GM21619 (cell line): ENCODE measurements at regions not wholly inside any gene's neighbourhood (a gene's known extent, or its start where the extent isn't known, plus 50 kb on each side); places are given as distances from the start of the nearest gene placed in this dataset.

Experiments used
- ATAC-seq: cut with Tn5 transposase; IDR thresholded peaks from one replicate; pipeline ENCODE4 v1.9.1; 2021; ENCODE audit not compliant: unreplicated experiment

GRCh38 chr6:14031516-14031915 is 86.1 kb upstream of the CD83 start:
- no peak for ATAC-seq

DNA sequence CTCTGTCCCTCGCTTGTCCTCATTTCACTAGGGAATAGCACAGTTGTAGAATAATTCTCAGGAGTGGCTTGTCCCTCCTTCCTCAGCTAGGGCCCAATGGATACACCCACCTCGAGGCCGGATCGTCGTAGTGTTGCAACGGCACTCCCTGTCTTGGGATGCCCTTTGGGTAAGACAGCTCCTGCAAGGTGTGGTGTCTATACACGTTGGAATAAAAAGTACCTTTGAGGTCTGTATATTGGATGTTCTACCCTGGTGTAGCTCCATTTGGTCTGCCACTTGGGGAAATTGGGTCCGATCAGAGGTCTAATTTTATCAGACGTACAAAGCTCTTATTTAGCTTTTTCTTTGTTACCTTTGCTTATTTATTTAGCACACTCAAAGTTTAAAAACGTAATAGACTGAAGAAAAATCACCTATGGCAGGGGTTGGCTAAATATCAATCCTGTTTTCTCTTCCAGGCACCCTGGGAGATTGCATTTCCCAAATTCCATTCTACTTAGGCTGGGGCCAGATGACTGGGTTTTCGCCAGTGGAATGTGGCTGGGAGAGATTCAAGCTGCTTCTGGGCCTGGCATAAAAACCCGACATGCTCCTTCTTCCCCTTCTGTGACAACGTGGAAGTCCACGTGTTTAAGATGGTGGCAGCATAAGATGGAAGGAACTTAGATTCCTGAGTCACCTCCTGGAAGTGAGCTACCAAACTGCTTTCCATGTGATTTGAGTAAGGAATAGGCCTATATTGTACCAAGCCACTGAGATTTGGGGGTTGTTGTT is 82.3 kb upstream of the CD83 start:
- no peak for ATAC-seq

- ATAC-seq, result no peak
Measured at GRCh38 chr6:14035874-14036273, 81.7 kb upstream of the CD83 start.

GRCh38 chr6:14036911-14037310 is 80.7 kb upstream of the CD83 start:
- ATAC-seq, result no peak

DNA sequence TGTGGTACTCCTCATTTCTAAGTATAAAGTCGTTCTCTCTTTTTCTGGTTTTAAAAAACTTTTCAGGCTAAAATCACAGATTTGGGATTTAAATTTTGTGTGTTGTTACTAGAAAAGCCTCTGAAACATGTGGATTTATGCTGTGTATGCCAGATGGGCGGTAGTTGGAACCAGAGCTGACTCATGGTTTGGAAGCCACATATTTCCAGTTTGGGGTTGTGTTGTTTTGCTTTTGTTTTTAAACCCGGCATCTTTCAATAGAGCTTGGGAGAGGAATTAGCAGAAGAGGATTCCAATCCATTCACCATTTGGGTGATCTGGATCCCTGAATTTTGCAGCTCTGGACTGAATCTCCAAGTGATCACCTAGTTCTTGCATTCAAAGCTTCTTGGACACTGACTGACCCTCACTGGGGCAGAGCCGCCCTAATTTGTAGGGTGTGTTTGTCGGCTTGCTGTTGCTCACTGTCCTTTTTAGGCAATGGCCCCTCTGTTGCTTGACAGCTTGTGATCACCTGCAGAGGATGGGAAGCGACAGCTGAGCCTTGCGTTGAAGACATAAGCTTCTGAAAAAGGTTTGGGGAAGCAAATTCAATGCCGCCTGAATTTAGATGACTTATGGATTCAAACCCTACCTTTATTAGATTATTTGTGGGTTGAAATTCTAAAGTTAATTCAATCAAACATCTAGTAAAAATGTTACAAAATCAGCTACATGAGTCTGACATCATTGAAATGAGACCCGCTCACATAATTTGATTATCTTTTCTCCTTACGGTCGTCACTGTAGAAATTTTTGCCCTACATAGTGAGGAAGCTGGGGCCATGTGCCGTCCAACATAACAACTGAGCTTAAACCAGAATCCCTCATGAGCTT is 79.9 kb upstream of the CD83 start:
- ATAC-seq, result no peak

DNA sequence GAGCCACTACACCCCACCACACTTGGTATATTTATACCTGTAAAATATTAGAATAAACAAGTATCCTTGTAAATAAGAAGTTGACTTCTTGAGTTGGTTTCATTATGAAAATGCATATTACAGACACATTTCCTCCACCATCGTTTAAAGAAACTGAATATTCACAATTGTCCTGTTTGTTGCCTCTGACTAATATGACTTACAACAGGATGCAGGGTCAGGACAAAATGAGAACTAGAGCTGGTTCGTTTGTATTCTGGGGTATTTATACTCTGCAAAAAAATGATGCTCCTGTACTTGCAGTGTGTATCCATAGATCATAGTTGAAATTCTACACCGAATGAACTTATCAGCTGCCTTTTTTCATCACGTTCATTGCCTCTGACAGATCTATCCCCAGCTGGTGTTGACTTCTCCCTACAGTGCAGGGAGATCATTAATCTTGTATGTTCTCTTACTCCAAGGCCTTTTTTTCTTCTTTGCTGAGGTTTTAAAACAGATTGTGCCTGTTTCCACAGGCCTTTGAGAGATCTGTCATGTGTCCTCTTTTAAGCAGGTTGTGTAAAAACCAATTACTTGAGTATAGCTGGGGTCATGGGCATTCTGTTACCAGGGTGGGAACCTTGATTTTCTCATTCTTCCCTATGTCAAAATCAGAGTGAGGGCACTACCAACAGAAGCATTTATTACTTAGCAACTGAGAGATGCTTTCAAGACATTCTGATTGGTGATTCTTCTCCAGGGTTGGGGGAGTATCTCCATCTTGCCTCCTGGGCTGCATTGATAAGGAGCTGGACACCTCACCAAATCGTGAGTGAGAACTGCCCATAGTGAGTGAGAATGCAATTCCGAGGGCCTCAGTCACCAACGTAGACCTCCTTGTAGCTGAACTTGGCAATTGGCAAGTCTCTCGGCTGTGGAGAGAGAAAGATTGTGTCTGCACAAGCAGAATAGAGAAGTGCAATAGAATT is 78.8 kb upstream of the CD83 start:
- ATAC-seq, result no peak

DNA sequence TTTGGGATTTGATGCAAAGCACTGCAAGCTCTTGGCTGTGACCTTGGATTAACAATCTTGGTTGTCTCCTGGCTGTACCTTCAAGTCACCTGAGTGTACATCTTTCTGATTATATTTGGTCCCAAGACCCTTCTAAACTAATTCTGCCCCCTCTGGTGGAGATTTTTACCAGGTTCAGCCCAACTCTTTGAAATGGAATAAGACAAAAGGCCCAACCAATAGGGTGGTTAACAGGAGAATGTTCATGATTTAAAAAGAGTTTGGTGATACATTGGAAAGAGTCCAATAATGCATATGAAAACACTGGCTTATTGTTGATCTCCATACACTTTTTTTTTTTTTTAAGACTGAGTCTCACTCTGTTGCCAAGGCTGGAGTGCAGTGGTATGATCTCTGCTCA is 77.5 kb upstream of the CD83 start:
- ATAC-seq, result no peak

- peak; percentile 57 for ATAC-seq
Measured at GRCh38 chr6:14046476-14047068, 71.0 kb upstream of the CD83 start.

DNA sequence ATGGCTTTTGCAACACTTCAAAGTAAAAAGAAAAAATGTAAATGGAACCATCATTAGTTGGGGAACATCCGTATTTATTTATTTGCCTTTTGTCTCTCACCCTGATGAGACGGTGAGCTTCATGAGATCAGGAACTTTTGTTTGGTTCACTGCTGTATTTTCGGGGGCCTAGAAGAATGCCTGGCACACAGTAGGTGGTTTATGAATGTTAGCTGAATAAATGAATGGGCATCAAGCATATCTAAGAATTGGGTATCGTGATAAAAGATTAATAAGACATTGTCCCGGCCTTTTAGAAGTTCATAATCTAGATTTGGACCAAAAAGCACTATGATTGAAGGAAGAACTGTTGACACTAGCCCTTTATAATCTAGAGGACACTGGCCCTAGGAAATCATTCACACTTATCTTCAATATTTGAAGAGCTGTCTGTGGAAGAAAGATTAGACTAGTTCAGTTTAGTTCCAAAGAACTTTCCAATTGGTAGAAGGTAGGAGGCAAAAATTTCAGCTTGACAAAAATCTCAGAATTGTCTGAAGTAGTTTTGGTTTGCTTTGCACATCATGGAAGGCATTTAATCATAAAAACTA is 70.3 kb upstream of the CD83 start:
- no peak for ATAC-seq

DNA sequence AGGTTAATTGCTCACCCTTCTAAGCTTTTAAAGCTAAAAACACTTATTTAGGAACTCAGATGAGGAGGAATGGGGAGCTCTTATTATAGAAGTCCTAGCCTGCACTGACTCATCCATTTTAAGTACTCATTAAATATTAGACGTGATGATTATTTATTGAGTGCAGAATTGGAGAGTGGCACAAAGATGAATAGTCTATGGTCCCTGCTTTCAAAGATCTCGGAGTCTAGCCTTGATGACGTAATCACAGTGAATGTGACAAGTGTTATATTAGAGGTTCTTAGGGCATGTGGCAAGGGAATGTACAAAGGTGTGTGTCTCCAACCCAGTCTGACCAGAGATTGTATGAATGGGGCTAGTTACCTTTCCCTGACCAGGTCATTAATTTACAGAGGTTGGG is 68.7 kb upstream of the CD83 start:
- ATAC-seq, result no peak

DNA sequence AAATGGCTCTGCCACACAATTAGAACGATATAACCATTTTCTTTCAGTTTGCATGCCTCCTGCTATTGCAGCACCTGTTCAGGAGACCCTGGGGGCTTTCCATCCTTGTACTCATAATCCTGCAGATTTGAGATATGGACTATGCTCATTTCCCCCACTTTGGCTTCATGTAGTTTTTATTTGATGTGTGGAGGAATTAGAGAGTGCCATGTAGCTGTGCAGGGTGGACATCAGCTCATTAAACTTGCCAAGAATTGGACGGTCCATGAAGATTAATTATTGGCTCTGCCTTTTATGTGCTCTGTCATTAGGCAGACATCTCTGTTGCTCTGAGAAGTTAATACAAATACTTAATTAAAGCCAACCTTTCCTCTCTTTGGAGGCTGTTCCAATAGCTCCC is 66.2 kb upstream of the CD83 start:
- ATAC-seq, result no peak

DNA sequence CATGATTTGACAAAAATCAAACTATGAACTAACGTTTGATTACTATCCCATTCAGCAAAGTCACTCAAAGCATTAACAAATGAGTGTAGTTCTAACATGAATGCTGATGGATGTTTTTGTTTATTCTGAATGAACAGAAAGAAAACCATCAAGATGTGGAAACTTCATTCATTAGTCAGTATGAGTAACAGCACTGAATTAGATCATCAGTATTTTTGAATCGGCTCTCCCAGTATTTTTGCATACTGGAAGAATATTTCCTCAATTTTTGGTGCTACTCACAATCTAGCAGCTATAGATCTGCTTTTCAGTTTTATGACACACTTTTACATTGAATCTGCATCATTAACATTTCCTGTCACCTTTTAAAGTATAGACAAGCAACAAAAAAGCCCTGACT is 63.8 kb upstream of the CD83 start:
- ATAC-seq, result no peak

GRCh38 chr6:14055541-14055940 is 62.0 kb upstream of the CD83 start:
- no peak for ATAC-seq

- no peak for ATAC-seq
Measured at GRCh38 chr6:14058029-14058695, 59.4 kb upstream of the CD83 start.

GRCh38 chr6:14058735-14059134 is 58.8 kb upstream of the CD83 start:
- ATAC-seq, result no peak

- no peak for ATAC-seq
Measured at GRCh38 chr6:14059791-14060436, 57.7 kb upstream of the CD83 start.

GRCh38 chr6:14060971-14061370 is 56.6 kb upstream of the CD83 start:
- no peak for ATAC-seq

DNA sequence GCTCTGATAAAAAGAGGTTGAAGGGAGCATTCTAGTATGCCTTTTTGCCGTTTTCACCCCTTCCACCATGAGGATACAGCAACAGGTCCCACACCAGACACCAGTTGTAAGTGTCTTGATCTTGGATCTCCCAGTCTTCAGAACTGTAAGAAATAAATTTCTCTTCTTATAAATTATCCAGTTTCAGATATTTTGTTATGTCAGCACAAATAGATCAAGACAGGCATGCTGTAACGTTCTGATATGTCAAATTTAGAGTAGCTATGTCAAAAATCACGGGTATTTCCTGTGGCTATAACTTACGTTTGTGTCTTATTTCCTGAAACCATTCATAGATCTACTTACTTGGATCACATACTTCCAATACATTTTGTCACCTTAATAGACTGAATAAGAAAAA is 55.9 kb upstream of the CD83 start:
- no peak for ATAC-seq

DNA sequence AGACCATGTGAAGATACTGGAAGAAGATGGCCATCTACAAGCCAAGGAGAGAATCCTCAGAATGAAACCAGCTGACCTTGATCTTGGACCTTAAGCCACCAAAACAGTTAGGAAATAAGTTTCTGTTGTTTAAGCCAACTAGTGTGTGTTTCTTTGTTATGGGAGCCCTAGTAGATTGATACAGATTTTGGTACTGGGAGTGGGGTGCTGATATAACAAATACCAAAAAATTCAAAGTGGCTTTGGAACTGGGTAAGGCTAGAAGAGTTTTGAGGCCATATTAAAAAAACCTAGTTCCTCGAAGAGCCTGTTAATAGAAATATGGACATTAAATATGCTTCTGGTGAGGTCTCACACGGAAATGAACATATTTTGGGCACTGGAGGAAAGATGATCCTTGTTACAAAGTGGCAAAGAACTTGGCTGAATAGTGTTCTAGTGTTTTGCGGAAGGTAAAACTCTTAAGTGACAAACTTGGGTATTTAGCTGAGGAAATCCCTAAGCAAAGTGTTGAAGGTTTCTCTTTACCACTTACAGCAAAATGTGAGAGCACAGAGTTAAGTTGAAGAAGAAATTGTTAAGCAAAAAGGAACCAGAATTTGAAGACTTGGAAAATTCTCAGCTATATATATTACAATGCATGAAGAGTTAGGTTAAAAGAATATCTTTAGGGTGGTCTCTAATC is 55.1 kb upstream of the CD83 start:
- no peak for ATAC-seq
